WTC11 (cell line): ENCODE measurements at regions not wholly inside any gene's neighbourhood (a gene's known extent, or its start where the extent isn't known, plus 50 kb on each side); places are given as distances from the start of the nearest gene placed in this dataset.

Experiments
- ATAC-seq: fragments of 200-7000 bp; cut with Tn5 transposase; 2 replicates; pipeline ENCODE4 v1.10.0; 2021; ENCODE audit warnings: mild to moderate bottlenecking, moderate library complexity
- CTCF ChIA-PET: fragments of 300-600 bp; sonication (Branson Sonifier 250); formaldehyde crosslinking; loops from one replicate; lab custom pipeline; 2021; ENCODE audit warnings: antibody characterized with exemption; lab: Charles Lee
- POLR2A ChIA-PET: fragments of 350-600 bp; sonication (Branson Sonifier 250); formaldehyde crosslinking; loops from one replicate; lab custom pipeline; 2021; ENCODE audit warnings: antibody characterized with exemption; lab: Charles Lee
- DNase-seq: peaks from one replicate; pipeline ENCODE4 v3.0.0; 2021; ENCODE audit warnings: low spot score
- H3K27ac Mint-ChIP-seq: 2 replicates; pipeline ENCODE4 v1.8.0; 2021; ENCODE audit warnings: mixed read lengths
- H3K27me3 Mint-ChIP-seq: 2 replicates; pipeline ENCODE4 v1.8.0; 2021; ENCODE audit warnings: low read depth, mild to moderate bottlenecking, moderate library complexity, mixed read lengths
- H3K36me3 Mint-ChIP-seq: 2 replicates; pipeline ENCODE4 v1.8.0; 2021; ENCODE audit warnings: mixed read lengths
- H3K4me1 Mint-ChIP-seq: 2 replicates; pipeline ENCODE4 v1.8.0; 2022; ENCODE audit warnings: mixed read lengths
- H3K4me3 Mint-ChIP-seq: 2 replicates; pipeline ENCODE4 v1.8.0; 2021; ENCODE audit warnings: mild to moderate bottlenecking, moderate library complexity, mixed read lengths
- H3K9me3 Mint-ChIP-seq: 2 replicates; pipeline ENCODE4 v1.8.0; 2021; ENCODE audit warnings: mixed read lengths
- E2F4 ChIP-seq: sonication (generic); formaldehyde crosslinking; IDR thresholded peaks from 2 replicates; pipeline ENCODE4 v1.8.1; 2022; ENCODE audit warnings: low read depth, mild to moderate bottlenecking, moderate library complexity, missing genetic modification reagents, borderline replicate concordance
- EMX1 ChIP-seq: fragments of 250-450 bp; sonication (Bioruptor Pico); IDR thresholded peaks from 2 replicates; pipeline ENCODE4 v1.8.0; 2021; ENCODE audit warnings: mild to moderate bottlenecking
- ETV6 ChIP-seq: sonication (generic); formaldehyde crosslinking; IDR thresholded peaks from 2 replicates; pipeline ENCODE4 v1.8.1; 2022; ENCODE audit warnings: mild to moderate bottlenecking, missing genetic modification reagents
- JAZF1 ChIP-seq: fragments of 250-450 bp; sonication (Bioruptor Pico); IDR thresholded peaks from 2 replicates; pipeline ENCODE4 v1.9.0; 2021; ENCODE audit warnings: moderate library complexity, mild to moderate bottlenecking, inconsistent platforms
- JUN ChIP-seq: sonication (generic); formaldehyde crosslinking; IDR thresholded peaks from 2 replicates; pipeline ENCODE4 v1.8.0; 2023; ENCODE audit warnings: mild to moderate bottlenecking, missing genetic modification reagents
- NR3C1 ChIP-seq: sonication (generic); formaldehyde crosslinking; conservative IDR thresholded peaks from 2 replicates; pipeline ENCODE4 v1.8.1; 2023; ENCODE audit warnings: low read depth, mild to moderate bottlenecking, missing genetic modification reagents
- PRDM15 ChIP-seq: sonication (generic); formaldehyde crosslinking; IDR thresholded peaks from 2 replicates; pipeline ENCODE4 v1.8.0; 2022; ENCODE audit warnings: missing genetic modification reagents
- PRRX2 ChIP-seq: fragments of 250-450 bp; sonication (Bioruptor Pico); IDR thresholded peaks from 2 replicates; pipeline ENCODE4 v1.8.0; 2021; ENCODE audit warnings: mild to moderate bottlenecking
- SMAD3 ChIP-seq: sonication (generic); formaldehyde crosslinking; IDR thresholded peaks from 2 replicates; pipeline ENCODE4 v1.8.0; 2022; ENCODE audit warnings: missing genetic modification reagents, mild to moderate bottlenecking, borderline replicate concordance
- SP1 ChIP-seq: sonication (generic); formaldehyde crosslinking; conservative IDR thresholded peaks from 2 replicates; pipeline ENCODE4 v1.8.1; 2022; ENCODE audit warnings: missing genetic modification reagents
- TEAD4 ChIP-seq: sonication (generic); formaldehyde crosslinking; IDR thresholded peaks from 2 replicates; pipeline ENCODE4 v1.8.0; 2022; ENCODE audit warnings: mild to moderate bottlenecking, missing genetic modification reagents
- ZNF219 ChIP-seq: sonication (generic); formaldehyde crosslinking; IDR thresholded peaks from 2 replicates; pipeline ENCODE4 v1.8.0; 2023; ENCODE audit warnings: missing genetic modification reagents, mild to moderate bottlenecking, borderline replicate concordance
- ZNF396 ChIP-seq: fragments of 250-450 bp; sonication (Bioruptor Pico); IDR thresholded peaks from 2 replicates; pipeline ENCODE4 v1.8.0; 2021; ENCODE audit warnings: mild to moderate bottlenecking, moderate library complexity, borderline replicate concordance
- ZNF425 ChIP-seq: fragments of 250-450 bp; sonication (Bioruptor Pico); conservative IDR thresholded peaks from 2 replicates; pipeline ENCODE4 v1.9.0; 2021; ENCODE audit warnings: mild to moderate bottlenecking
- TF ChIP-seq, protein P1 (sequence below): sonication (generic); formaldehyde crosslinking; IDR thresholded peaks from 2 replicates; pipeline ENCODE4 v1.8.0; 2022; ENCODE audit warnings: mild to moderate bottlenecking, missing genetic modification reagents
- TF ChIP-seq, protein P2 (sequence below): sonication (generic); formaldehyde crosslinking; IDR thresholded peaks from 2 replicates; pipeline ENCODE4 v1.8.1; 2023; ENCODE audit warnings: mild to moderate bottlenecking, missing genetic modification reagents, borderline replicate concordance
- TF ChIP-seq, protein P3 (sequence below): sonication (generic); formaldehyde crosslinking; IDR thresholded peaks from 2 replicates; pipeline ENCODE4 v1.8.0; 2022; ENCODE audit warnings: mild to moderate bottlenecking, missing genetic modification reagents
- TF ChIP-seq, protein P4 (sequence below): fragments of 250-450 bp; sonication (Bioruptor Pico); IDR thresholded peaks from 2 replicates; pipeline ENCODE4 v2.1.2; 2022; ENCODE audit warnings: mild to moderate bottlenecking, moderate library complexity
- TF ChIP-seq, protein P5 (sequence below): sonication (generic); formaldehyde crosslinking; IDR thresholded peaks from 2 replicates; pipeline ENCODE4 v1.8.0; 2022; ENCODE audit warnings: mild to moderate bottlenecking, missing genetic modification reagents

GRCh38 chr4:83961575-83961974, 425.7 kb downstream of the GPAT3 start:
- no peaks in the 10 kb centered on the region for H3K4me1 Mint-ChIP-seq
- ATAC-seq (no peak), DNase-seq (no peak)
- H3K9me3 Mint-ChIP-seq: peaks cover 59% of the 10 kb centered on the region
- peaks cover 42% of the 10 kb centered on the region for H3K36me3 Mint-ChIP-seq
- ChIA-PET POLR2A (no interaction called here), CTCF (interaction anchor here (1.3 kb wide), 1 partner anchor 490 kb away, joined by 3 read pairs; no protein-coding TSS in a partner anchor)
- H3K27ac Mint-ChIP-seq: no peak overlapping the region
- TF ChIP-seq JAZF1 (CRISPR knock-in tag): no peak
- TF ChIP-seq E2F4 (CRISPR knock-in tag): no peak
- TF ChIP-seq ETV6 (CRISPR knock-in tag): no peak
- TF ChIP-seq, protein P1, sequence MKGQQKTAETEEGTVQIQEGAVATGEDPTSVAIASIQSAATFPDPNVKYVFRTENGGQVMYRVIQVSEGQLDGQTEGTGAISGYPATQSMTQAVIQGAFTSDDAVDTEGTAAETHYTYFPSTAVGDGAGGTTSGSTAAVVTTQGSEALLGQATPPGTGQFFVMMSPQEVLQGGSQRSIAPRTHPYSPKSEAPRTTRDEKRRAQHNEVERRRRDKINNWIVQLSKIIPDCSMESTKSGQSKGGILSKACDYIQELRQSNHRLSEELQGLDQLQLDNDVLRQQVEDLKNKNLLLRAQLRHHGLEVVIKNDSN (CRISPR knock-in tag): no peak
- TF ChIP-seq, protein P2, sequence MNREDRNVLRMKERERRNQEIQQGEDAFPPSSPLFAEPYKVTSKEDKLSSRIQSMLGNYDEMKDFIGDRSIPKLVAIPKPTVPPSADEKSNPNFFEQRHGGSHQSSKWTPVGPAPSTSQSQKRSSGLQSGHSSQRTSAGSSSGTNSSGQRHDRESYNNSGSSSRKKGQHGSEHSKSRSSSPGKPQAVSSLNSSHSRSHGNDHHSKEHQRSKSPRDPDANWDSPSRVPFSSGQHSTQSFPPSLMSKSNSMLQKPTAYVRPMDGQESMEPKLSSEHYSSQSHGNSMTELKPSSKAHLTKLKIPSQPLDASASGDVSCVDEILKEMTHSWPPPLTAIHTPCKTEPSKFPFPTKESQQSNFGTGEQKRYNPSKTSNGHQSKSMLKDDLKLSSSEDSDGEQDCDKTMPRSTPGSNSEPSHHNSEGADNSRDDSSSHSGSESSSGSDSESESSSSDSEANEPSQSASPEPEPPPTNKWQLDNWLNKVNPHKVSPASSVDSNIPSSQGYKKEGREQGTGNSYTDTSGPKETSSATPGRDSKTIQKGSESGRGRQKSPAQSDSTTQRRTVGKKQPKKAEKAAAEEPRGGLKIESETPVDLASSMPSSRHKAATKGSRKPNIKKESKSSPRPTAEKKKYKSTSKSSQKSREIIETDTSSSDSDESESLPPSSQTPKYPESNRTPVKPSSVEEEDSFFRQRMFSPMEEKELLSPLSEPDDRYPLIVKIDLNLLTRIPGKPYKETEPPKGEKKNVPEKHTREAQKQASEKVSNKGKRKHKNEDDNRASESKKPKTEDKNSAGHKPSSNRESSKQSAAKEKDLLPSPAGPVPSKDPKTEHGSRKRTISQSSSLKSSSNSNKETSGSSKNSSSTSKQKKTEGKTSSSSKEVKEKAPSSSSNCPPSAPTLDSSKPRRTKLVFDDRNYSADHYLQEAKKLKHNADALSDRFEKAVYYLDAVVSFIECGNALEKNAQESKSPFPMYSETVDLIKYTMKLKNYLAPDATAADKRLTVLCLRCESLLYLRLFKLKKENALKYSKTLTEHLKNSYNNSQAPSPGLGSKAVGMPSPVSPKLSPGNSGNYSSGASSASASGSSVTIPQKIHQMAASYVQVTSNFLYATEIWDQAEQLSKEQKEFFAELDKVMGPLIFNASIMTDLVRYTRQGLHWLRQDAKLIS (CRISPR knock-in tag): no peak
- no peak for TF ChIP-seq ZNF219 (CRISPR knock-in tag)
- no peak for TF ChIP-seq PRRX2 (CRISPR knock-in tag)
- no peak for TF ChIP-seq JUN (CRISPR knock-in tag)
- TF ChIP-seq, protein P3, sequence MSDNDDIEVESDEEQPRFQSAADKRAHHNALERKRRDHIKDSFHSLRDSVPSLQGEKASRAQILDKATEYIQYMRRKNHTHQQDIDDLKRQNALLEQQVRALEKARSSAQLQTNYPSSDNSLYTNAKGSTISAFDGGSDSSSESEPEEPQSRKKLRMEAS: no peak
- TF ChIP-seq NR3C1: no peak
- no peak for TF ChIP-seq SMAD3 (CRISPR knock-in tag)
- H3K27me3 Mint-ChIP-seq: no peaks in the 10 kb centered on the region
- no peak overlapping the region for H3K4me3 Mint-ChIP-seq

- DNase-seq (no peak), ATAC-seq (no peak)
- H3K36me3 Mint-ChIP-seq: peaks cover 38% of the 10 kb centered on the region
- H3K27ac Mint-ChIP-seq: no peak overlapping the region
- no peaks in the 10 kb centered on the region for H3K4me1 Mint-ChIP-seq
- H3K27me3 Mint-ChIP-seq: no peaks in the 10 kb centered on the region
- peaks cover 49% of the 10 kb centered on the region for H3K9me3 Mint-ChIP-seq
- POLR2A ChIA-PET: no interaction called here
- H3K4me3 Mint-ChIP-seq: no peak overlapping the region
- CTCF ChIA-PET: no interaction called here
- TF ChIP-seq TEAD4 (CRISPR knock-in tag) (no peak), PRDM15 (CRISPR knock-in tag) (no peak), NR3C1 (no peak), ZNF425 (CRISPR knock-in tag) (no peak), ZNF396 (CRISPR knock-in tag) (no peak), SP1 (CRISPR knock-in tag) (no peak), EMX1 (CRISPR knock-in tag) (no peak), ETV6 (CRISPR knock-in tag) (no peak), PRRX2 (CRISPR knock-in tag) (no peak)
- TF ChIP-seq, protein P4, sequence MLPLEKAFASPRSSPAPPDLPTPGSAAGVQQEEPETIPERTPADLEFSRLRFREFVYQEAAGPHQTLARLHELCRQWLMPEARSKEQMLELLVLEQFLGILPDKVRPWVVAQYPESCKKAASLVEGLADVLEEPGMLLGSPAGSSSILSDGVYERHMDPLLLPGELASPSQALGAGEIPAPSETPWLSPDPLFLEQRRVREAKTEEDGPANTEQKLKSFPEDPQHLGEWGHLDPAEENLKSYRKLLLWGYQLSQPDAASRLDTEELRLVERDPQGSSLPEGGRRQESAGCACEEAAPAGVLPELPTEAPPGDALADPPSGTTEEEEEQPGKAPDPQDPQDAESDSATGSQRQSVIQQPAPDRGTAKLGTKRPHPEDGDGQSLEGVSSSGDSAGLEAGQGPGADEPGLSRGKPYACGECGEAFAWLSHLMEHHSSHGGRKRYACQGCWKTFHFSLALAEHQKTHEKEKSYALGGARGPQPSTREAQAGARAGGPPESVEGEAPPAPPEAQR (CRISPR knock-in tag): no peak
- TF ChIP-seq, protein P5, sequence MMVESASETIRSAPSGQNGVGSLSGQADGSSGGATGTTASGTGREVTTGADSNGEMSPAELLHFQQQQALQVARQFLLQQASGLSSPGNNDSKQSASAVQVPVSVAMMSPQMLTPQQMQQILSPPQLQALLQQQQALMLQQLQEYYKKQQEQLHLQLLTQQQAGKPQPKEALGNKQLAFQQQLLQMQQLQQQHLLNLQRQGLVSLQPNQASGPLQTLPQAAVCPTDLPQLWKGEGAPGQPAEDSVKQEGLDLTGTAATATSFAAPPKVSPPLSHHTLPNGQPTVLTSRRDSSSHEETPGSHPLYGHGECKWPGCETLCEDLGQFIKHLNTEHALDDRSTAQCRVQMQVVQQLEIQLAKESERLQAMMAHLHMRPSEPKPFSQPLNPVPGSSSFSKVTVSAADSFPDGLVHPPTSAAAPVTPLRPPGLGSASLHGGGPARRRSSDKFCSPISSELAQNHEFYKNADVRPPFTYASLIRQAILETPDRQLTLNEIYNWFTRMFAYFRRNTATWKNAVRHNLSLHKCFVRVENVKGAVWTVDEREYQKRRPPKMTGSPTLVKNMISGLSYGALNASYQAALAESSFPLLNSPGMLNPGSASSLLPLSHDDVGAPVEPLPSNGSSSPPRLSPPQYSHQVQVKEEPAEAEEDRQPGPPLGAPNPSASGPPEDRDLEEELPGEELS: no peak
- TF ChIP-seq, protein P3: no peak
These were observed 423.3 kb downstream of the GPAT3 start for GRCh38 chr4:83959160-83959559.
